ENCODE measurements at regions not wholly inside any gene's neighbourhood (a gene's known extent, or its start where the extent isn't known, plus 50 kb on each side); places are given as distances from the start of the nearest gene placed in this dataset.

- Histone ChIP-seq H3K9me3 (ENCODE audit: low read length) (peaks cover 4% of the 10 kb centered on the region), H3K79me2 (ENCODE audit: insufficient read depth, low read length) (no peaks in the 10 kb centered on the region), H3K27me3 (ENCODE audit: control insufficient read depth in 1 of 2, insufficient read depth in 2 of 2, low read length in 2 of 2) (no peaks in the 10 kb centered on the region), H3K27ac (ENCODE audit: extremely low read length, insufficient read depth, low read length) (no peak overlapping the region), H2AFZ (ENCODE audit: low read length) (no peak overlapping the region), H3K4me1 (ENCODE audit: insufficient read depth, low read length) (no peaks in the 10 kb centered on the region), H3K36me3 (replicated peaks in 1 of 2; ENCODE audit: control insufficient read depth in 1 of 2, insufficient read depth in 2 of 2, low read length in 2 of 2) (no peaks in the 10 kb centered on the region), H3K4me2 (ENCODE audit: low read depth, low read length) (no peak overlapping the region), H3K4me3 (replicated peaks in 1 of 3; ENCODE audit: insufficient read depth in 1 of 3, low read depth in 2 of 3, low read length in 3 of 3) (no peak overlapping the region), H3K9ac (ENCODE audit: insufficient read depth, low read depth, low read length) (no peak overlapping the region), H4K20me1 (ENCODE audit: insufficient read depth, low read length) (no peaks in the 10 kb centered on the region)
- ATAC-seq (no peak), FAIRE-seq (no peak), DNase-seq (ENCODE audit: low spot score) (no peak)
- in situ Hi-C loops (cut with HindIII; ENCODE audit: extremely low pct_ligation_motif_present, low pct_unique_long_range_greater_than_20kb) (no loop called here), intact Hi-C loops (cut with micrococcal nuclease; ENCODE audit: unreplicated experiment) (no loop called here)
- TF ChIP-seq, protein P1, sequence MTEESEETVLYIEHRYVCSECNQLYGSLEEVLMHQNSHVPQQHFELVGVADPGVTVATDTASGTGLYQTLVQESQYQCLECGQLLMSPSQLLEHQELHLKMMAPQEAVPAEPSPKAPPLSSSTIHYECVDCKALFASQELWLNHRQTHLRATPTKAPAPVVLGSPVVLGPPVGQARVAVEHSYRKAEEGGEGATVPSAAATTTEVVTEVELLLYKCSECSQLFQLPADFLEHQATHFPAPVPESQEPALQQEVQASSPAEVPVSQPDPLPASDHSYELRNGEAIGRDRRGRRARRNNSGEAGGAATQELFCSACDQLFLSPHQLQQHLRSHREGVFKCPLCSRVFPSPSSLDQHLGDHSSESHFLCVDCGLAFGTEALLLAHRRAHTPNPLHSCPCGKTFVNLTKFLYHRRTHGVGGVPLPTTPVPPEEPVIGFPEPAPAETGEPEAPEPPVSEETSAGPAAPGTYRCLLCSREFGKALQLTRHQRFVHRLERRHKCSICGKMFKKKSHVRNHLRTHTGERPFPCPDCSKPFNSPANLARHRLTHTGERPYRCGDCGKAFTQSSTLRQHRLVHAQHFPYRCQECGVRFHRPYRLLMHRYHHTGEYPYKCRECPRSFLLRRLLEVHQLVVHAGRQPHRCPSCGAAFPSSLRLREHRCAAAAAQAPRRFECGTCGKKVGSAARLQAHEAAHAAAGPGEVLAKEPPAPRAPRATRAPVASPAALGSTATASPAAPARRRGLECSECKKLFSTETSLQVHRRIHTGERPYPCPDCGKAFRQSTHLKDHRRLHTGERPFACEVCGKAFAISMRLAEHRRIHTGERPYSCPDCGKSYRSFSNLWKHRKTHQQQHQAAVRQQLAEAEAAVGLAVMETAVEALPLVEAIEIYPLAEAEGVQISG (CRISPR knock-in tag; IDR thresholded peaks at IDR 0.05), result no peak
- TF ChIP-seq, protein P2, sequence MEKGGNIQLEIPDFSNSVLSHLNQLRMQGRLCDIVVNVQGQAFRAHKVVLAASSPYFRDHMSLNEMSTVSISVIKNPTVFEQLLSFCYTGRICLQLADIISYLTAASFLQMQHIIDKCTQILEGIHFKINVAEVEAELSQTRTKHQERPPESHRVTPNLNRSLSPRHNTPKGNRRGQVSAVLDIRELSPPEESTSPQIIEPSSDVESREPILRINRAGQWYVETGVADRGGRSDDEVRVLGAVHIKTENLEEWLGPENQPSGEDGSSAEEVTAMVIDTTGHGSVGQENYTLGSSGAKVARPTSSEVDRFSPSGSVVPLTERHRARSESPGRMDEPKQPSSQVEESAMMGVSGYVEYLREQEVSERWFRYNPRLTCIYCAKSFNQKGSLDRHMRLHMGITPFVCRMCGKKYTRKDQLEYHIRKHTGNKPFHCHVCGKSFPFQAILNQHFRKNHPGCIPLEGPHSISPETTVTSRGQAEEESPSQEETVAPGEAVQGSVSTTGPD (CRISPR knock-in tag; IDR thresholded peaks at IDR 0.05), result no peak
- TF ChIP-seq FIP1L1 (IDR thresholded peaks at IDR 0.05; ENCODE audit: borderline replicate concordance, insufficient read depth, low read depth, low read length), result no peak
- no peak for TF ChIP-seq ZFP36L2 (CRISPR knock-in tag; IDR thresholded peaks at IDR 0.05)
- TF ChIP-seq, protein P3, sequence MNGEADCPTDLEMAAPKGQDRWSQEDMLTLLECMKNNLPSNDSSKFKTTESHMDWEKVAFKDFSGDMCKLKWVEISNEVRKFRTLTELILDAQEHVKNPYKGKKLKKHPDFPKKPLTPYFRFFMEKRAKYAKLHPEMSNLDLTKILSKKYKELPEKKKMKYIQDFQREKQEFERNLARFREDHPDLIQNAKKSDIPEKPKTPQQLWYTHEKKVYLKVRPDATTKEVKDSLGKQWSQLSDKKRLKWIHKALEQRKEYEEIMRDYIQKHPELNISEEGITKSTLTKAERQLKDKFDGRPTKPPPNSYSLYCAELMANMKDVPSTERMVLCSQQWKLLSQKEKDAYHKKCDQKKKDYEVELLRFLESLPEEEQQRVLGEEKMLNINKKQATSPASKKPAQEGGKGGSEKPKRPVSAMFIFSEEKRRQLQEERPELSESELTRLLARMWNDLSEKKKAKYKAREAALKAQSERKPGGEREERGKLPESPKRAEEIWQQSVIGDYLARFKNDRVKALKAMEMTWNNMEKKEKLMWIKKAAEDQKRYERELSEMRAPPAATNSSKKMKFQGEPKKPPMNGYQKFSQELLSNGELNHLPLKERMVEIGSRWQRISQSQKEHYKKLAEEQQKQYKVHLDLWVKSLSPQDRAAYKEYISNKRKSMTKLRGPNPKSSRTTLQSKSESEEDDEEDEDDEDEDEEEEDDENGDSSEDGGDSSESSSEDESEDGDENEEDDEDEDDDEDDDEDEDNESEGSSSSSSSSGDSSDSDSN (CRISPR knock-in tag; IDR thresholded peaks at IDR 0.05), result no peak
- TF ChIP-seq, protein P4, sequence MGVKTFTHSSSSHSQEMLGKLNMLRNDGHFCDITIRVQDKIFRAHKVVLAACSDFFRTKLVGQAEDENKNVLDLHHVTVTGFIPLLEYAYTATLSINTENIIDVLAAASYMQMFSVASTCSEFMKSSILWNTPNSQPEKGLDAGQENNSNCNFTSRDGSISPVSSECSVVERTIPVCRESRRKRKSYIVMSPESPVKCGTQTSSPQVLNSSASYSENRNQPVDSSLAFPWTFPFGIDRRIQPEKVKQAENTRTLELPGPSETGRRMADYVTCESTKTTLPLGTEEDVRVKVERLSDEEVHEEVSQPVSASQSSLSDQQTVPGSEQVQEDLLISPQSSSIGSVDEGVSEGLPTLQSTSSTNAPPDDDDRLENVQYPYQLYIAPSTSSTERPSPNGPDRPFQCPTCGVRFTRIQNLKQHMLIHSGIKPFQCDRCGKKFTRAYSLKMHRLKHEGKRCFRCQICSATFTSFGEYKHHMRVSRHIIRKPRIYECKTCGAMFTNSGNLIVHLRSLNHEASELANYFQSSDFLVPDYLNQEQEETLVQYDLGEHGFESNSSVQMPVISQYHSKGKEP (CRISPR knock-in tag; IDR thresholded peaks at IDR 0.05), result no peak
- TF ChIP-seq TCF7L2 (IDR thresholded peaks at IDR 0.05; ENCODE audit: low read depth, low read length), result no peak
- TF ChIP-seq, protein P5, sequence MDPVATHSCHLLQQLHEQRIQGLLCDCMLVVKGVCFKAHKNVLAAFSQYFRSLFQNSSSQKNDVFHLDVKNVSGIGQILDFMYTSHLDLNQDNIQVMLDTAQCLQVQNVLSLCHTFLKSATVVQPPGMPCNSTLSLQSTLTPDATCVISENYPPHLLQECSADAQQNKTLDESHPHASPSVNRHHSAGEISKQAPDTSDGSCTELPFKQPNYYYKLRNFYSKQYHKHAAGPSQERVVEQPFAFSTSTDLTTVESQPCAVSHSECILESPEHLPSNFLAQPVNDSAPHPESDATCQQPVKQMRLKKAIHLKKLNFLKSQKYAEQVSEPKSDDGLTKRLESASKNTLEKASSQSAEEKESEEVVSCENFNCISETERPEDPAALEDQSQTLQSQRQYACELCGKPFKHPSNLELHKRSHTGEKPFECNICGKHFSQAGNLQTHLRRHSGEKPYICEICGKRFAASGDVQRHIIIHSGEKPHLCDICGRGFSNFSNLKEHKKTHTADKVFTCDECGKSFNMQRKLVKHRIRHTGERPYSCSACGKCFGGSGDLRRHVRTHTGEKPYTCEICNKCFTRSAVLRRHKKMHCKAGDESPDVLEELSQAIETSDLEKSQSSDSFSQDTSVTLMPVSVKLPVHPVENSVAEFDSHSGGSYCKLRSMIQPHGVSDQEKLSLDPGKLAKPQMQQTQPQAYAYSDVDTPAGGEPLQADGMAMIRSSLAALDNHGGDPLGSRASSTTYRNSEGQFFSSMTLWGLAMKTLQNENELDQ (CRISPR knock-in tag; IDR thresholded peaks at IDR 0.05; ENCODE audit: borderline replicate concordance), result no peak
- TF ChIP-seq ZNF430 (CRISPR knock-in tag; IDR thresholded peaks at IDR 0.05), result no peak
- no peak for TF ChIP-seq ZSCAN31 (CRISPR knock-in tag; IDR thresholded peaks at IDR 0.05; ENCODE audit: low read depth)
- TF ChIP-seq ZNF253 (CRISPR knock-in tag; IDR thresholded peaks at IDR 0.05; ENCODE audit: borderline replicate concordance), result no peak
- no peak for TF ChIP-seq TAF15 (IDR thresholded peaks at IDR 0.05; ENCODE audit: low read depth, low read length, poor library complexity, severe bottlenecking)
- TF ChIP-seq RXRA (CRISPR knock-in tag; IDR thresholded peaks at IDR 0.05), result no peak
- no peak for TF ChIP-seq HDAC2 (CRISPR knock-in tag; IDR thresholded peaks at IDR 0.05)
- ChIA-PET POLR2A (no interaction called here), CTCF (ENCODE audit: low intra/inter-chr PET ratio, low total read pairs) (no interaction called here)
- no TSS peak for BruUV-seq (replicated peaks)
- WGBS (ENCODE audit: low lambda C conversion rate), result 3% methylated on average over 2 of the region's 2 CpGs
Observed at GRCh38 chr6:93701526-93701925, 282.2 kb upstream of the EPHA7 start.

Data from HepG2 (cell line).